ENCODE measurements at regions not wholly inside any gene's neighbourhood (a gene's known extent, or its start where the extent isn't known, plus 50 kb on each side); places are given as distances from the start of the nearest gene placed in this dataset.
"Not testable (repeated sequence)": the region's sequence is repeated elsewhere in the genome, so short reads cannot be mapped to it uniquely, and the experiment has no call there.

DNA sequence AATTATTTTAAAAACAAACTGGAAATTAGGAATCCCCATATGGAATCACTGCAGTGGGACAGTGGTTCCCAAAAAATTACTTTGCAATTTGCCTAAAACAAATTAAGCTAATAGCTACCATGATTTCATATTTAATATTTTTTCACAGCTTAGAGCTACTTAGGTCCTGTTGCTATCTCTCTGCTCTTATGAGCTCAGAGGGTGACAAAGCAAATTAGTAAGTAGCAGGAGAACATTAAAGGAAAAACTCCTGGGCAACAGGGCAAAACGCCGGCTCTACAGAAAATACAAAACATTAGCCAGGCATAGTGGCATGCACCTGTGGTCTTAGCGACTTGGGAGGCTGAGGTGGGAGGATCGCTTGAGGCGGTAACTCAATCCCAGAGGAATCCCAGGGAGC is 83.8 kb upstream of the RPRML start:
- TF ChIP-seq, protein P1, sequence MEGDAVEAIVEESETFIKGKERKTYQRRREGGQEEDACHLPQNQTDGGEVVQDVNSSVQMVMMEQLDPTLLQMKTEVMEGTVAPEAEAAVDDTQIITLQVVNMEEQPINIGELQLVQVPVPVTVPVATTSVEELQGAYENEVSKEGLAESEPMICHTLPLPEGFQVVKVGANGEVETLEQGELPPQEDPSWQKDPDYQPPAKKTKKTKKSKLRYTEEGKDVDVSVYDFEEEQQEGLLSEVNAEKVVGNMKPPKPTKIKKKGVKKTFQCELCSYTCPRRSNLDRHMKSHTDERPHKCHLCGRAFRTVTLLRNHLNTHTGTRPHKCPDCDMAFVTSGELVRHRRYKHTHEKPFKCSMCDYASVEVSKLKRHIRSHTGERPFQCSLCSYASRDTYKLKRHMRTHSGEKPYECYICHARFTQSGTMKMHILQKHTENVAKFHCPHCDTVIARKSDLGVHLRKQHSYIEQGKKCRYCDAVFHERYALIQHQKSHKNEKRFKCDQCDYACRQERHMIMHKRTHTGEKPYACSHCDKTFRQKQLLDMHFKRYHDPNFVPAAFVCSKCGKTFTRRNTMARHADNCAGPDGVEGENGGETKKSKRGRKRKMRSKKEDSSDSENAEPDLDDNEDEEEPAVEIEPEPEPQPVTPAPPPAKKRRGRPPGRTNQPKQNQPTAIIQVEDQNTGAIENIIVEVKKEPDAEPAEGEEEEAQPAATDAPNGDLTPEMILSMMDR (IDR thresholded peaks at IDR 0.05): not testable (repeated sequence)
- TF ChIP-seq POLR2A (IDR thresholded peaks at IDR 0.05): not testable (repeated sequence)
